RWPE2 (cell line): ENCODE measurements at regions not wholly inside any gene's neighbourhood (a gene's known extent, or its start where the extent isn't known, plus 50 kb on each side); places are given as distances from the start of the nearest gene placed in this dataset.
A peak's percentile ranks its signal among the peaks of the same experiment; 100 is the strongest.

Experiments
- ATAC-seq: fragments of 200-7000 bp; cut with Tn5 transposase; 3 replicates; pipeline ENCODE4 v1.9.1; 2021; ENCODE audit warnings: low read depth
- DNase-seq: peaks from one replicate; pipeline ENCODE4 v3.0.0-alpha.2; 2020; ENCODE audit warnings: low spot score
- H3K27ac ChIP-seq: fragments of 450-650 bp; 2 replicates; pipeline ENCODE4 v1.5.1; 2017; ENCODE audit warnings: mild to moderate bottlenecking; ENCODE audit not compliant: poor library complexity, severe bottlenecking
- H3K27me3 ChIP-seq: fragments of 250-450 bp; sonication (Bioruptor Pico); 2 replicates; pipeline ENCODE4 v1.5.1; 2021; ENCODE audit warnings: mild to moderate bottlenecking, moderate library complexity; ENCODE audit not compliant: insufficient read depth, poor library complexity, severe bottlenecking
- H3K36me3 ChIP-seq: fragments of 250-450 bp; sonication (Bioruptor Pico); 2 replicates; pipeline ENCODE4 v1.5.1; 2020; ENCODE audit warnings: low read depth, mild to moderate bottlenecking, moderate library complexity
- H3K4me1 ChIP-seq: fragments of 250-450 bp; sonication (Bioruptor Pico); 2 replicates; pipeline ENCODE4 v1.5.1; 2021; ENCODE audit warnings: mild to moderate bottlenecking, moderate library complexity; ENCODE audit not compliant: insufficient read depth, poor library complexity, severe bottlenecking
- H3K4me3 ChIP-seq: fragments of 250-450 bp; sonication (Bioruptor Pico); 2 replicates; pipeline ENCODE4 v1.5.1; 2021; ENCODE audit warnings: mild to moderate bottlenecking, moderate library complexity; ENCODE audit not compliant: severe bottlenecking
- H3K9me3 ChIP-seq: fragments of 250-450 bp; sonication (Bioruptor Pico); 2 replicates; pipeline ENCODE4 v1.5.1; 2021; ENCODE audit warnings: mild to moderate bottlenecking, moderate library complexity; ENCODE audit not compliant: severe bottlenecking
- CTCF ChIP-seq: fragments of 450-650 bp; IDR thresholded peaks from one replicate; pipeline ENCODE4 v1.5.1; 2017; ENCODE audit warnings: mild to moderate bottlenecking, moderate library complexity; ENCODE audit not compliant: poor library complexity, severe bottlenecking

GRCh38 chr5:2178071-2178477, 295.3 kb upstream of the IRX4 start:
- no peaks in the 10 kb centered on the region for H3K9me3 ChIP-seq
- DNase-seq = no peak
- H3K4me3 ChIP-seq = no peak overlapping the region
- peaks cover 3% of the 10 kb centered on the region for H3K27me3 ChIP-seq
- H3K36me3 ChIP-seq = no peaks in the 10 kb centered on the region
- ATAC-seq = no peak
- no peak for TF ChIP-seq CTCF
- no peak overlapping the region for H3K27ac ChIP-seq
- H3K4me1 ChIP-seq = peaks cover 4% of the 10 kb centered on the region

- DNase-seq (no peak), ATAC-seq (no peak)
- Histone ChIP-seq H3K27me3 (peaks cover 3% of the 10 kb centered on the region), H3K36me3 (no peaks in the 10 kb centered on the region), H3K27ac (no peak overlapping the region), H3K9me3 (no peaks in the 10 kb centered on the region), H3K4me3 (no peak overlapping the region), H3K4me1 (peaks cover 4% of the 10 kb centered on the region)
- no peak for TF ChIP-seq CTCF
These were observed 294.5 kb upstream of the IRX4 start for GRCh38 chr5:2177244-2177643.

- no peaks in the 10 kb centered on the region for H3K9me3 ChIP-seq
- H3K27ac ChIP-seq = no peak overlapping the region
- TF ChIP-seq CTCF = no peak
- H3K4me3 ChIP-seq = no peak overlapping the region
- DNase-seq = no peak
- ATAC-seq = peak; percentile 96
- H3K4me1 ChIP-seq = peaks cover 4% of the 10 kb centered on the region
- peaks cover 3% of the 10 kb centered on the region for H3K27me3 ChIP-seq
- no peaks in the 10 kb centered on the region for H3K36me3 ChIP-seq
These were observed 293.9 kb upstream of the IRX4 start for GRCh38 chr5:2176581-2176980.

- no peak overlapping the region for H3K4me3 ChIP-seq
- H3K36me3 ChIP-seq = no peaks in the 10 kb centered on the region
- no peak for ATAC-seq
- H3K4me1 ChIP-seq = peaks cover 4% of the 10 kb centered on the region
- H3K27me3 ChIP-seq = peaks cover 3% of the 10 kb centered on the region
- no peak for TF ChIP-seq CTCF
- no peak for DNase-seq
- no peak overlapping the region for H3K27ac ChIP-seq
- H3K9me3 ChIP-seq = no peaks in the 10 kb centered on the region
These were observed 293.2 kb upstream of the IRX4 start for GRCh38 chr5:2175842-2176404.

GRCh38 chr5:2175041-2175440, 292.3 kb upstream of the IRX4 start:
- Histone ChIP-seq H3K27ac (no peak overlapping the region), H3K4me3 (no peak overlapping the region), H3K9me3 (no peaks in the 10 kb centered on the region), H3K36me3 (no peaks in the 10 kb centered on the region), H3K27me3 (peaks cover 3% of the 10 kb centered on the region), H3K4me1 (peaks cover 4% of the 10 kb centered on the region)
- no peak for DNase-seq
- ATAC-seq = no peak
- no peak for TF ChIP-seq CTCF
